Natural killer cell treated with Interleukin-12 subunit alpha and Interleukin-12 subunit beta and Interleukin-15 and Interleukin-18, amount 100 ng/mL, for 72 hours (primary cell): ENCODE measurements at regions not wholly inside any gene's neighbourhood (a gene's known extent, or its start where the extent isn't known, plus 50 kb on each side); places are given as distances from the start of the nearest gene placed in this dataset.

ENCODE experiments used
- ATAC-seq, 2 donors: fragments of 150-1000 bp; cut with Tn5 transposase in 1 of 2; sonication (Bioruptor Pico), chemical (Tn5 transposase) in 1 of 2; 2 replicates each; pipeline ENCODE4 v1.10.0; 2021
- DNase-seq: peaks from one replicate; pipeline ENCODE4 v3.0.0; 2022; ENCODE audit warnings: low spot score
- H3K27ac Mint-ChIP-seq, 2 donors: 1 replicate in 1 of 2; 2 replicates in 1 of 2; pipeline ENCODE4 v1.8.0; 2022; ENCODE audit warnings: mixed read lengths in 2 of 2, mild to moderate bottlenecking in 1 of 2, moderate library complexity in 1 of 2
- H3K27me3 Mint-ChIP-seq, 2 donors: 1 replicate in 1 of 2; 2 replicates in 1 of 2; pipeline ENCODE4 v1.8.0; 2022; ENCODE audit warnings: mixed read lengths in 2 of 2
- H3K36me3 Mint-ChIP-seq: one replicate; pipeline ENCODE4 v1.8.0; 2022; ENCODE audit warnings: mixed read lengths
- H3K4me1 Mint-ChIP-seq, 2 donors: 1 replicate in 1 of 2; 2 replicates in 1 of 2; pipeline ENCODE4 v1.8.0; 2022; ENCODE audit warnings: low read depth in 2 of 2, mixed read lengths in 2 of 2, mild to moderate bottlenecking in 1 of 2
- H3K4me3 Mint-ChIP-seq: one replicate; pipeline ENCODE4 v1.8.0; 2022; ENCODE audit warnings: mixed read lengths
- H3K9me3 Mint-ChIP-seq: 2 replicates; pipeline ENCODE4 v1.8.0; 2022; ENCODE audit warnings: mixed read lengths

DNA sequence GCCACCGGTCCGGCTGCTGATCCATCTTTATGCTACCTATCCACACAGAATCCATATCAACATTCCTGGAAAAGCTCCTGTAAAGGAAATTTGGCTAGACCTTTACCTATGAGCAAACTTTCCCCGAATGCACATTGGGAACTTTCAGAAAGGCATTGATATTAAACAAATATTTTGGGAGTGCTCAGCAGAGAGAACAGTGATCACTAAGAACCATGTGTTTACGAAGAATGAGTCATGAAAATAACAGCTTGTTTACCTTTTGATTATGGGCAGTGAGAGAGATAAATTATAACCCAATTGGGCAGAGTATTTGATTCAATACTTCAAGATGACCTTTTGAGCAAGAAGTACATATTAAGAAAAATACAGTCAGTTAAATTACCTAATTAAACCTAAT, 189.7 kb upstream of the CDH2 start:
- no peak for DNase-seq
- H3K9me3 Mint-ChIP-seq, result peaks cover 9% of the 10 kb centered on the region
- H3K36me3 Mint-ChIP-seq, result no peaks in the 10 kb centered on the region
- no peak overlapping the region for H3K4me3 Mint-ChIP-seq
- H3K4me1 Mint-ChIP-seq, result no peaks in the 10 kb centered on the region
- H3K27me3 Mint-ChIP-seq, result no peaks in the 10 kb centered on the region
- H3K27ac Mint-ChIP-seq, result no peak overlapping the region
- ATAC-seq, result no peak

- DNase-seq, result no peak
- Mint-ChIP-seq H3K27ac (no peak overlapping the region), H3K36me3 (no peaks in the 10 kb centered on the region), H3K4me3 (no peak overlapping the region), H3K27me3 (no peaks in the 10 kb centered on the region), H3K9me3 (peaks cover 9% of the 10 kb centered on the region), H3K4me1 (no peaks in the 10 kb centered on the region)
- ATAC-seq, result no peak
Measured at GRCh38 chr18:28365411-28365831, 188.5 kb upstream of the CDH2 start.

DNA sequence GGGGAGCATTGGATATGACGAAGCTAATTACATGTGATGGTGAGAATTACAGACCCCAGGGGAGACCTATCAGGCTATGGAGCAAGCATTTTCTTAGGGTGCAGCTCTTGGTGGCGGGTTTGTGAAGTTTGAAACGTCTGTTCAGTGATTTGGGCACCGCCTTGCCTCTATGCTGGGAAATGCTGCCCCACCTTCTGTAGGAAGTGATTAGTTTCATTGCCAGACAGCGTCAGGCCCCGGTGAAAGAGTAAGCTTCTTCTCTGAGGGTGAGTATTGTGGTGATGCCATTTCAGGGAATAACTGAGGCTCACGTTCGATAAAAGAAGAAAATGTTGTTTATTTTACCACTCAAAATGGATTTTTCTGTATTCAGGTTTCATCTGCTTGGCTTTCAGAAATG, 186.2 kb upstream of the CDH2 start:
- H3K4me1 Mint-ChIP-seq, result no peaks in the 10 kb centered on the region

GRCh38 chr18:28359176-28359575, 182.2 kb upstream of the CDH2 start:
- Mint-ChIP-seq H3K27ac (no peak overlapping the region), H3K9me3 (peaks cover 6% of the 10 kb centered on the region), H3K36me3 (no peaks in the 10 kb centered on the region), H3K27me3 (no peaks in the 10 kb centered on the region), H3K4me1 (no peaks in the 10 kb centered on the region), H3K4me3 (no peak overlapping the region)
- DNase-seq (no peak), ATAC-seq (no peak)

More for the DNA sequence above, 186.2 kb upstream of the CDH2 start:
- Mint-ChIP-seq H3K27me3 (no peaks in the 10 kb centered on the region), H3K27ac (no peak overlapping the region), H3K4me3 (no peak overlapping the region), H3K9me3 (peaks cover 6% of the 10 kb centered on the region), H3K36me3 (no peaks in the 10 kb centered on the region)
- DNase-seq (no peak), ATAC-seq (no peak)

- no peak for ATAC-seq
- Mint-ChIP-seq H3K9me3 (peaks cover 4% of the 10 kb centered on the region), H3K27me3 (no peaks in the 10 kb centered on the region), H3K36me3 (no peaks in the 10 kb centered on the region), H3K4me1 (no peaks in the 10 kb centered on the region), H3K4me3 (no peak overlapping the region), H3K27ac (no peak overlapping the region)
- DNase-seq, result no peak
Measured at GRCh38 chr18:28357766-28358401, 181.0 kb upstream of the CDH2 start.

- H3K27ac Mint-ChIP-seq, result no peak overlapping the region
- no peaks in the 10 kb centered on the region for H3K36me3 Mint-ChIP-seq
- H3K27me3 Mint-ChIP-seq, result no peaks in the 10 kb centered on the region
- DNase-seq, result no peak
- H3K4me1 Mint-ChIP-seq, result no peaks in the 10 kb centered on the region
- ATAC-seq, result no peak
- H3K4me3 Mint-ChIP-seq, result no peak overlapping the region
- peaks cover 7% of the 10 kb centered on the region for H3K9me3 Mint-ChIP-seq
Measured at GRCh38 chr18:28350821-28351220, 173.9 kb upstream of the CDH2 start.

- H3K9me3 Mint-ChIP-seq, result peaks cover 8% of the 10 kb centered on the region
- DNase-seq, result no peak
- no peak overlapping the region for H3K4me3 Mint-ChIP-seq
- H3K27ac Mint-ChIP-seq, result no peak overlapping the region
- peaks cover 4% of the 10 kb centered on the region for H3K36me3 Mint-ChIP-seq
- no peaks in the 10 kb centered on the region for H3K4me1 Mint-ChIP-seq
- ATAC-seq, result no peak
- H3K27me3 Mint-ChIP-seq, result no peaks in the 10 kb centered on the region
Measured at GRCh38 chr18:28342231-28342630, 165.3 kb upstream of the CDH2 start.

DNA sequence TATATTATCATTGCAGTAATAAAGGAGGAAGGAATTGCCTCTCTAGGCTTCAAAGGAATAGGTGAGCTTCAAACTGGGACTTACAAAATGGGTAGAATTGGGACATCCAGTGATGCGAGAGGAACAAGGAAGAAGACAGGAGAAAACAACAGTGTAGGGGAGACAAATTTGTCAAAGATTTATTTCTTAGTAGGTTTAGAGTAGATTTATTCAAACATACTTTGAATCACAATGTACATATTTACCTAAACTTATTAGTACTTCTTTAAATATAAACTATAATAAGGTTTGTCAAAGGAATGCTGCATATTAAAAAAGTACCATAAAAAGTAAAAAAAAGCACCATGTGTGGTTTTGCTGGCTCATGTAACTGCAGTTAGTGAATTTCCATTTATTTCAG, 161.4 kb upstream of the CDH2 start:
- no peaks in the 10 kb centered on the region for H3K27me3 Mint-ChIP-seq
- peaks cover 5% of the 10 kb centered on the region for H3K36me3 Mint-ChIP-seq
- peaks cover 15% of the 10 kb centered on the region for H3K9me3 Mint-ChIP-seq
- H3K27ac Mint-ChIP-seq, result no peak overlapping the region
- ATAC-seq, result no peak
- H3K4me1 Mint-ChIP-seq, result no peaks in the 10 kb centered on the region
- DNase-seq, result no peak
- H3K4me3 Mint-ChIP-seq, result no peak overlapping the region

- no peak for ATAC-seq
- H3K36me3 Mint-ChIP-seq, result peaks cover 5% of the 10 kb centered on the region
- peaks cover 19% of the 10 kb centered on the region for H3K9me3 Mint-ChIP-seq
- no peak overlapping the region for H3K4me3 Mint-ChIP-seq
- H3K27ac Mint-ChIP-seq, result no peak overlapping the region
- no peaks in the 10 kb centered on the region for H3K4me1 Mint-ChIP-seq
- no peak for DNase-seq
- no peaks in the 10 kb centered on the region for H3K27me3 Mint-ChIP-seq
Measured at GRCh38 chr18:28334516-28334915, 157.6 kb upstream of the CDH2 start.

GRCh38 chr18:28332071-28332470, 155.1 kb upstream of the CDH2 start:
- Mint-ChIP-seq H3K27me3 (no peaks in the 10 kb centered on the region), H3K4me3 (no peak overlapping the region), H3K36me3 (no peaks in the 10 kb centered on the region), H3K4me1 (no peaks in the 10 kb centered on the region), H3K27ac (no peak overlapping the region), H3K9me3 (peaks cover 12% of the 10 kb centered on the region)
- DNase-seq (no peak), ATAC-seq (no peak)

DNA sequence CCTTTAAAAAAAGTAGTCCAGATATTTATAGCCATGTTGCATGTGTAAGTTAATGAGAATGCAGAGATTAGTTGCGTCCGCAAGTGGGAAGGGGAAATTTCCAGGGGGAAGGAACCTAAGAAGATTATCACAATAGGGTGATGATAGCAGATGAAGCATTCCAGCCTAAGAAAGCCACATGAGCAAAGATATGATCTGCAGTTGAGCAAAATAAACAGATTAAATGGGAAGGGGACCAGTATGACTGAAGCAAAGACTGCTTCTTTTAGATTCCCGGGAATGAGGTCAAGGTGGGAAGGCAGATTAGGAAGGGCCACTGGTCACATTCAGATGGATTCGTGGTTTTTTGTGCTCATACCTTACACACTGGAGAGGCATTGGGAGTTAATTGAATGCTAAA, 154.6 kb upstream of the CDH2 start:
- H3K4me3 Mint-ChIP-seq, result no peak overlapping the region
- no peaks in the 10 kb centered on the region for H3K36me3 Mint-ChIP-seq
- ATAC-seq (no peak), DNase-seq (no peak)
- H3K27me3 Mint-ChIP-seq, result no peaks in the 10 kb centered on the region
- no peak overlapping the region for H3K27ac Mint-ChIP-seq
- H3K9me3 Mint-ChIP-seq, result peaks cover 9% of the 10 kb centered on the region
- H3K4me1 Mint-ChIP-seq, result no peaks in the 10 kb centered on the region

DNA sequence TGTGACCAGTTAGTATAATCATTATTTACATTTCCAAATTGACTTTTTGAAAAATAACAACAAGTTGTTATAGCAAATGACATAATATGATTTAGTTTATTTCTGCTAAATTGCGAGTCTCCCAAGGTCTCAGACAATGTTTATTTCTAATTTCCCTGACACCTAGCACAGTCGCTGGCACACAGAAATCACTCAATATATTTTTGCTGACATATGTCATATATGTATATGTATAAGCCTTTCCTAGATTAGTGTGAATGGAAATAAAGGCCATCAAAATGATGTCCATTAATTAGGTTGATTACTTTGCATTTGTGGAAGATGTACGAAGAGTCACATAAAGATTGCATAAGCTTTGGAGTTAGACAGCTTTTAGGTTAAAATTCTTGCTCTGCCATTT, 136.7 kb upstream of the CDH2 start:
- no peak for ATAC-seq
- no peaks in the 10 kb centered on the region for H3K4me1 Mint-ChIP-seq
- no peak overlapping the region for H3K4me3 Mint-ChIP-seq
- peaks cover 26% of the 10 kb centered on the region for H3K9me3 Mint-ChIP-seq
- H3K27me3 Mint-ChIP-seq, result no peaks in the 10 kb centered on the region
- no peak overlapping the region for H3K27ac Mint-ChIP-seq
- no peaks in the 10 kb centered on the region for H3K36me3 Mint-ChIP-seq
- DNase-seq, result no peak

DNA sequence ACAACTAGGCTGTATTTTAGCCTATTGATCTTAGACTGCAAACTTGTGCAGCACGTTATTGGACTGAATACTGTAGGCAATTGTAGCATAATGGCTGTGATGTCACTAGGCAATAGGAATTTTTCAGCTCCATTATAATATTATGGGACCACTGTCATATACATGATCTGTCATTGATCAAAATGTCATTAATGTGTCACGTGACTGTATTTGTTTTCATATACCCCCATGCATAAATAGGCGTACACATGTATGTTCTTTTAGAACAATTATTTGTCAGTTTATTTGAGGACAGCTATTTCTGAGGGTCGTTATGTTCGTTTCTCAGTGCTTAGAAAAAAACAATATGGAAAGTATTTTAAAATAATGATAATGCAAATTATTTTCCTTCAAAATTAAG, 111.9 kb upstream of the CDH2 start:
- Mint-ChIP-seq H3K36me3 (no peaks in the 10 kb centered on the region), H3K27ac (no peak overlapping the region), H3K4me3 (no peak overlapping the region), H3K4me1 (no peaks in the 10 kb centered on the region), H3K9me3 (peaks cover 4% of the 10 kb centered on the region), H3K27me3 (no peaks in the 10 kb centered on the region)
- ATAC-seq (no peak), DNase-seq (no peak)

DNA sequence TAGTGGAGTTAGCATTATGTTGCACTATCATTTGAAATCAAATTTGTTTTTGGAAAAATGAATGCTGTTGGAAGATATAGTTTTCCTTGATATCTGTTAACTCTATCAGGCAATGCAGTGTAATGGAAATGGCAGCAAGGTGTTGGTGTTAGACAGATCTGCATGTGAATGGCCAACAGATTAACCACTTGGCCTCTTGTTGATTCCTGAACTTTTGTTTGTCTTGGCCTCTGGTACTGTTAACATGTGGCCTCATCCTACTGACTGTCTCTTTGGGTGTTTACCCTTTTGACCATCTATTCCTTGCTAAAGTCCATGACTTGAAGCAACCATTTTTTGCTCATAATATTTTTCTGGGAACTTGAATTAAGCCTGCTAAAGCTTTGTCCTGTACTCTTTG, 110.2 kb upstream of the CDH2 start:
- no peaks in the 10 kb centered on the region for H3K36me3 Mint-ChIP-seq
- DNase-seq (no peak), ATAC-seq (no peak)
- H3K4me3 Mint-ChIP-seq, result no peak overlapping the region
- no peaks in the 10 kb centered on the region for H3K27me3 Mint-ChIP-seq
- no peaks in the 10 kb centered on the region for H3K4me1 Mint-ChIP-seq
- H3K9me3 Mint-ChIP-seq, result peaks cover 4% of the 10 kb centered on the region
- no peak overlapping the region for H3K27ac Mint-ChIP-seq

GRCh38 chr18:28284132-28284531, 107.2 kb upstream of the CDH2 start:
- Mint-ChIP-seq H3K27me3 (no peaks in the 10 kb centered on the region), H3K27ac (no peak overlapping the region), H3K4me1 (no peaks in the 10 kb centered on the region), H3K36me3 (no peaks in the 10 kb centered on the region), H3K9me3 (no peaks in the 10 kb centered on the region), H3K4me3 (no peak overlapping the region)
- ATAC-seq (no peak), DNase-seq (no peak)
